ENCODE measurements at regions not wholly inside any gene's neighbourhood (a gene's known extent, or its start where the extent isn't known, plus 50 kb on each side); places are given as distances from the start of the nearest gene placed in this dataset.

GRCh38 chr15:69868756-69869155, 229.0 kb downstream of the TLE3 start:
- no peak for TF ChIP-seq POLR2A (IDR thresholded peaks at IDR 0.05; ENCODE audit: low read length)
- TF ChIP-seq GATA1 (IDR thresholded peaks at IDR 0.05; ENCODE audit: low read depth, low read length): no peak
